OCI-LY1 (cell line): ENCODE measurements at regions not wholly inside any gene's neighbourhood (a gene's known extent, or its start where the extent isn't known, plus 50 kb on each side); places are given as distances from the start of the nearest gene placed in this dataset.

Source experiments
- CTCF ChIP-seq: fragments of 200-600 bp; sonication (generic), shearing (Covaris generic); IDR thresholded peaks from 2 replicates; pipeline ENCODE4 v1.5.1; 2017; ENCODE audit warnings: mild to moderate bottlenecking, antibody characterized with exemption, low read length, moderate library complexity, mixed read lengths
- EZH2 ChIP-seq: fragments of 200-600 bp; sonication (generic), shearing (Covaris generic); IDR thresholded peaks from 2 replicates; pipeline ENCODE4 v1.8.0; 2017; ENCODE audit warnings: borderline replicate concordance, mixed run types, mild to moderate bottlenecking, antibody characterized with exemption, low read length, moderate library complexity, mixed read lengths

- TF ChIP-seq CTCF (no peak), EZH2 (no peak)
Measured at GRCh38 chr11:23919455-23919854, 577.4 kb upstream of the LUZP2 start.
